LNCaP clone FGC (cell line): ENCODE measurements at regions not wholly inside any gene's neighbourhood (a gene's known extent, or its start where the extent isn't known, plus 50 kb on each side); places are given as distances from the start of the nearest gene placed in this dataset.

Source experiments
- DNase-seq: peaks from one replicate; pipeline ENCODE4 v3.0.0-alpha.2; 2011; ENCODE audit warnings: low read depth
- H3K4me3 ChIP-seq: 2 replicates; pipeline ENCODE4 v1.5.1; 2011; ENCODE audit warnings: mild to moderate bottlenecking, low read depth, low read length, control low read depth
- TF ChIP-seq, protein P1 (sequence below): IDR thresholded peaks from 2 replicates; pipeline ENCODE4 v1.5.1; 2012; ENCODE audit warnings: mild to moderate bottlenecking; ENCODE audit not compliant: control insufficient read depth, insufficient read depth; ENCODE audit errors: extremely low read depth

- TF ChIP-seq, protein P1, sequence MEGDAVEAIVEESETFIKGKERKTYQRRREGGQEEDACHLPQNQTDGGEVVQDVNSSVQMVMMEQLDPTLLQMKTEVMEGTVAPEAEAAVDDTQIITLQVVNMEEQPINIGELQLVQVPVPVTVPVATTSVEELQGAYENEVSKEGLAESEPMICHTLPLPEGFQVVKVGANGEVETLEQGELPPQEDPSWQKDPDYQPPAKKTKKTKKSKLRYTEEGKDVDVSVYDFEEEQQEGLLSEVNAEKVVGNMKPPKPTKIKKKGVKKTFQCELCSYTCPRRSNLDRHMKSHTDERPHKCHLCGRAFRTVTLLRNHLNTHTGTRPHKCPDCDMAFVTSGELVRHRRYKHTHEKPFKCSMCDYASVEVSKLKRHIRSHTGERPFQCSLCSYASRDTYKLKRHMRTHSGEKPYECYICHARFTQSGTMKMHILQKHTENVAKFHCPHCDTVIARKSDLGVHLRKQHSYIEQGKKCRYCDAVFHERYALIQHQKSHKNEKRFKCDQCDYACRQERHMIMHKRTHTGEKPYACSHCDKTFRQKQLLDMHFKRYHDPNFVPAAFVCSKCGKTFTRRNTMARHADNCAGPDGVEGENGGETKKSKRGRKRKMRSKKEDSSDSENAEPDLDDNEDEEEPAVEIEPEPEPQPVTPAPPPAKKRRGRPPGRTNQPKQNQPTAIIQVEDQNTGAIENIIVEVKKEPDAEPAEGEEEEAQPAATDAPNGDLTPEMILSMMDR = no peak
- no peak for DNase-seq
- no peak overlapping the region for H3K4me3 ChIP-seq
These were observed 65.6 kb upstream of the FUT8 start for GRCh38 chr14:65346895-65347294.

GRCh38 chr14:65348137-65348536 lies 64.4 kb upstream of the FUT8 start:
- DNase-seq = no peak
- no peak overlapping the region for H3K4me3 ChIP-seq
- TF ChIP-seq, protein P1 = no peak

GRCh38 chr14:65349100-65349499 lies 63.4 kb upstream of the FUT8 start:
- H3K4me3 ChIP-seq = no peak overlapping the region
- TF ChIP-seq, protein P1 = no peak
- DNase-seq = no peak

DNA sequence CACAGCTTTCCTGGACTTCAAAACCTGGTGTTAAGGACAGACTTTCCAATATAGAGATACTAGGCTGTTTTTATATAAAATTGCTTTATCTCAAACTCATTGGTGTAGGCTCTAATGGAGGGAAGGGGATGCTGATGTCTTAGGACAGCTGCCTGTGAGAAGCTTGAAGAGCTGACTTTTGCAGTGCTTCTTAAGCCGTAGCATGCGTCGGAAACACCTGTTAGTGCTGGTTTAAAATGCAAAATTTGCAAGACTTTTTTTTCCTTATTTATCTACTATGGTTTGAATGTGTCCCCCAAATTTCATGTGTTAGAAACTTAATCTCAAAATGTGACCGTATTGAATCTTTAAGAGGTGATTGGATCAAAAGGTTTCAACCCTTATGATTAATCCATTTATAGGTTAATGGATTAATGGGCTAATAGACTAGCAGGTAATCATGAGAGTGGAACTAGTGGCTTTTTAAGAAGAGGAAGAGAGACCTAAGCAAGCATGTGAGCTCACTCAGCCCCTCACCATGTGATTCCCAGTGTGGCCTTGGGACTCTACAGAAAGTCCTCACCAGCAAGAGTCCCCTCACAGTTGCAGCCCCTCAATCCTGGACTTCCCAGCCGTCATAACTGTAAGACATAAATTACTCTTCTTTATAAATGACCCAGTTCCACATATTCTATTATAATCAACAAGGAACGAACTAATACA lies 60.9 kb upstream of the FUT8 start:
- TF ChIP-seq, protein P1 = no peak
- no peak overlapping the region for H3K4me3 ChIP-seq
- DNase-seq = no peak

GRCh38 chr14:65352964-65353530 lies 59.5 kb upstream of the FUT8 start:
- H3K4me3 ChIP-seq = no peak overlapping the region
- TF ChIP-seq, protein P1 = no peak
- DNase-seq = no peak

DNA sequence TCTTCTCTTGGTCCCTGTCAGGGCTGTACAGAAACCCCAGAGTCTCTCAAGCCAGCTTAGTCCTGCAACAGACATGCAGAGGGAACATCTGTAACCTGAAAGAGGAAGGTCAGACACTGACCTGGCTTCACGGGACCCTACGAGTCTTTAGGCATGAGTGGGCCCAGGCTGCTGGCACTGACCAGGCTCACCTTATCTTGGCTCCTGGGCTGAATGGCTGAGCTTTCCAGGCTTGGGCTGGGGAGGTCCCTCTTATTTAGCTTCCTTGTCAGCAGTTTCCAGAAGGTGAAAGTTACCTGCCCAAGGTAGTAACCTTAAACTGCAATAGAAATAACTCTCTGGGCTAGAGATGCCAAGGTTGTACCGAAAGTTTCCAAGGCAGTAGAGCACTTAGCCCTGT lies 58.4 kb upstream of the FUT8 start:
- H3K4me3 ChIP-seq = no peak overlapping the region
- DNase-seq = no peak
- TF ChIP-seq, protein P1 = no peak

DNA sequence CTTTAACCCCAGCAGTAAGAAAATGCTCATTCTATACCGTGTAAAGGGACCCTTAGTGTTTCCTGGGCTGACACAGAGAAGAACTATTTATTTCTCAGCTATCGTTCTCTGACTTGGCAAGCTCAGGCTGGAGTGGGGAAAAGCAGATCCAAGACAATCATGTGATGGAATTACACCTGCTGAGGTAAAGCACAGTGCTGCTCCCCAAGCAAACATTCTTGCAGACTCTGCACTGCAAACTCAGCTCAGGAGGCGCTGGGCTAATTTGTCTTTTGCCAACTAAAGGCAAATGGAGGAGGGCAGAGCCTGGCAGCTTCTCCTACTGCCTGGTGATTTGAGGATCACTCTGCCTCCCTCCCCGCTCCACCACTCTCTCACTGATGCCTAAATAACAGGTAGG lies 57.8 kb upstream of the FUT8 start:
- no peak overlapping the region for H3K4me3 ChIP-seq
- DNase-seq = no peak
- TF ChIP-seq, protein P1 = no peak
